HG02870 (cell line): ENCODE measurements at regions not wholly inside any gene's neighbourhood (a gene's known extent, or its start where the extent isn't known, plus 50 kb on each side); places are given as distances from the start of the nearest gene placed in this dataset.
"Not testable (repeated sequence)": the region's sequence is repeated elsewhere in the genome, so short reads cannot be mapped to it uniquely, and the experiment has no call there.

Source experiments
- ATAC-seq: cut with Tn5 transposase; IDR thresholded peaks from one replicate; pipeline ENCODE4 v1.9.1; 2021; ENCODE audit warnings: mild to moderate bottlenecking, moderate library complexity; ENCODE audit not compliant: unreplicated experiment

DNA sequence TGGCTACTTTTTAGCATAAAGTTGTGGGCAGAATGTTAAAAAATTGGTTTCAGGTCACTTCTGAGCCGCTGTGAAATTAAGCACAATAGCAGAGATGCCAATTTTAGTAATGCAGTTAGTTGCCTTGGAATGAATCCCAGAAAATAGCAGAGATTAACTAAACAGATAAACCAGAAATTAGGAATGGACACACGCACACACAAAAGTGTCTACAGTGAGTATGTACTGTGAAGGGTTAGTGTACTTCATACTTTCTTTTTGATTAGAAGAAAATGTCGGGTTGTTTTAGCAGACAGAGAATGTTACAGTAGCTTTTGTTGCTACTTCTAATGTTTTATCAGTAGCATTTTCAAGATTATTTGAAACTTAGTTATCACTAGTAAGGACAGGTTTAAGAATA, 106.7 kb downstream of the LEPR start:
- no peak for ATAC-seq

DNA sequence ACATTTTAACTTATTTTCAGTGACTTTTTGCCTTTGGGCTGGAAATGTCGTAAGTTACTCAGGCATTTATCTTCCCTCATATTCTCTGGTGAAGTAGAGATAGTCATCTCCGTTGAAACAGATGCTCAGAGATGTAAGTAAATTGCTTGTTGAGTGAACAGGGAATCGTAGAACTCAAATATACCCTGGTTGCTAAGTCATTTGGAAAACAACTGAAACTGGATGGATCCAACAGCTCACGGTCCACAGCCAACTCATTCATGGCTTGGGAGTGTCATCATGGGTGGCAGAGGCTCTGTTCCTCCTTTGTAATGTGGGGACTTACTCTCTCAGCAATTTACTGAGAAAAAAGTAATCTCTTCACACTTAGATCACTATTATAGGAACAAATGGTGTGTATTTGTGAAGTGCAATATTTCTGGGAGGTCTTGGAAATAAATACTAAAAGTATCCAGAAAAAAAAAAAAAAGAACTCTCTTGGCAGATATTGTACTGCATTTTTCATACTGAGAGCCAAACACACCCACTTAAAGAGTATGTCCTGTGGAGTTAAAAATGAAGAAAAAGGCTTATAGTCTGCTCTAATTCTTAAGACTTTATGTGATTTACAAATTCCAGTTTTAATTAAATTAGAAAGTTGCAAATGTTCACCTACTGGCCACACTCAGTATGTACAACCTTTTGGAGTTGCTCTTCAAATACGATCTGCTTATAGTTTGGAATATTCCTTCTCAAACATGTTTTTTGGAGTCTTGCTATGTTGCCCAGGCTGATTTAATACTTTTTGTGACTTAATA, 107.4 kb downstream of the LEPR start:
- no peak for ATAC-seq

DNA sequence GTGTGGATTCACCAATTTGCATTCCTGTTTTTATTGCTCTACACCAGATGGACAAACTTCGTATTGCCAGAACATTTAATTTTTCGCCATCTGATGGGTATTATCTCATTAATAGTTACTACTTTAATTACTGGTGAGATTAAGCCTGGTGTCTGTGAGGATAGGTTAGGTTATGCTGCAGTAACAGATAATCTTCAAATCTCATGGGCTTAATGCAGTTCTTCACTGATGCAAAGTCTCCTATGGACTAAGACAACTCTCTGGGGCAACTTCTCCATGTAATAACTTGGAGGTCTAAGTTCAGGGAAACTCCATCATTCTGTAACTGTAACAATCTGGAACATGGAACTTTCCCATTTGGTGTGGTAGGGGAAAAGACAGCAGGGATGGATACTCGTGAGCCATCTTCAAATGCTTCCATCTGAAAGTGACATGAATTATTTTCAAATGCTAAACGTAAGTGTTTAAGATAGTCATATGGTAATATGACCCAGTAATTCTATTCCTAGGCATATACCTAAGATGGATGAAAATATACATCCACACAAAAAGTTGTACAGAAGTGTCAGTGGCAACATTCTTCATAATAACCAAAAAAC, 111.6 kb downstream of the LEPR start:
- no peak for ATAC-seq

DNA sequence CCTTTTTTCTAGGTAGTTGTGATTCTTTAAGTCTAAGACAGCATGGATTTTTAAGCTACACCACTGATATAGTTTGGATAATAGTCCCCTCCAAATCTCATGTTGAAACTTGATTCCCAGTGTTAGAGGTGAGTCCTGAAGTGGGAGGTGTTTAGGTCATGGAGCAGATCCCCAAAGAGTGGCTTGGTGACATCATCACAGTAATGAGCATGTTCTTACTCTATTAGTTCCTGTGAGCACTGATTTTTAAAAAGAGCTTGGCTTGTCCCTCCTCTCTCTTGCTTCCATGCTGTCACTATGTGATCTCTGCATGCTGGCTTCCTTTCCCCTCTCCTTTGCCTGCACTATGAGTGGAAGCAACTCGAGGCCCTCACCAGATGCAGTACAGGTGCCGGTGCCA, 115.5 kb downstream of the LEPR start:
- ATAC-seq = no peak

DNA sequence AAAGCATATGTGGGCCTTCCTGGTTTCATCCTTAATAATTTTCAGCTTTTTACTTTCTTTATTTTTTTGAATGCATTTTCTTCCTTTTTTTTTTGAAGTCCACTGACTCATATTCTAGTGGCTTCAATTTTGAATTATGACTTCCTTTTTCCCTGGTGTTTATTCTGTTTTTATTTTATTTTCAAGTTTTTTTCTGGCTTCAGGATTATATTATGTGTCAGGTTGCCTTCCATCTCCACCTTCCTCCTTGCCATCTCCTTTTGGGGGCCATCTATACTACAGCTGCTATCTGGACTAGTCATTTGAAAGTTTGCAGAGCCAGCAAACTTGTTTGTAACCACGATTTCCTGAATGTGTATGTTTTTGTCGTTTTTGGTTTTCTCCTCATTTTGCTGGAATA, 117.6 kb downstream of the LEPR start:
- ATAC-seq = no peak

DNA sequence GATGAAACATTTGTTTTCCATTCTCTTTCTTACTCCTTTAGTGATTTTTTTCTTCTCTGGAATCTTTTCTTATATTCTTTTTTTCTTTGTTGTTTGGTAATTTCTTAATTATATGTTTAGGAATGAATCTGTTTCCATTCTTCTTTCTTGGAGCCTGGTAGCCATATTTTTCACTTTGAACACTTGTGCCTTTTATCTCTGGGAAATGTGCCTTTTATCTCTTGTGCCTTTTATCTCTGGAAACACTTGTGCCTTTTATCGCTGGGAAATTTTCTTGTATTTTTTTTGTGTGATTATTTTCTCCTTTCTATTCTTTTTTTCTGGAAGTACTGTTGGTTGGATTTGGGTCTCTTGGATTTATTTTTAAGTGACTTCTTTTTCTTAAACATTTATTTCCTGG, 118.2 kb downstream of the LEPR start:
- no peak for ATAC-seq

DNA sequence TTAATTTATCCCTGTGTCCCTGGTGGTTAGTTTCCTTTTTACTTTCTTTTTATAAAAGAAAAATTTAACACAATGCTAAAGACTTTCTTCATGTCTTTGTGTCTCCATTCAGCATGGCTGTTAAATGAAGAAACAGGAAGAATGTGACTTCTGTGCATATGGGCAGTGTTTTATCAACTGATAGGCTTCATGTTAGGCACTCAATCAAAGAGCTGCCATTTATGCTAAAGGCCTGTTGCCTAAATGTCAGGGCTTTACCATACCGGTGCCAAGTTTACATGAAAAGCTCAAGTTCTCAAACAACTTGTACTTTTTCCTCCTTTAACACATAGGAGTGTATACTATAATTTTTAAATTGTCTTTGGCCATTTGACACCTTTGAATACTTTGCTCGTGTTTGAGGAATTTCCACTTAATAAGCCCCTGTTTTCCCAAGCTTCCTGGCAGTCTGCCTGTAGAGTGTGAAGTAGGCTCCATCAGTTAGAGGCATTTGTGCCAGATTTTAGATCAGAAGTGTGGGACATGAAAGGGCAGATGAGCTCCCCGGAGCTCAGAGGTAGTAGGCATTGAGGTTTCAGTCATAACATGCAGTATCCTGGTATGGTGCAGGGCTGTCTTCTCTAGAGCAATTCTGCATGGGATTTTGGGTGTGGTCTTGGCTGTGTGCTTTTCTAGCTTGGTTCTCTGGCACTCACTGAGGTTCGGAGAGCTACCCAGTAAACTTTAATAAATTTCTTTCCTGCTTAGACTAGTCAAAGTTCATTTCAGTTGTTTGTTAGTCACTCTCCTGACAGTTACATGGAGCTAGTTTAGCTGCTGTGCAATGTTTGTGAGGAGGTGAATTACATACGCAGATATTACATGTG, 119.0 kb downstream of the LEPR start:
- no peak for ATAC-seq

DNA sequence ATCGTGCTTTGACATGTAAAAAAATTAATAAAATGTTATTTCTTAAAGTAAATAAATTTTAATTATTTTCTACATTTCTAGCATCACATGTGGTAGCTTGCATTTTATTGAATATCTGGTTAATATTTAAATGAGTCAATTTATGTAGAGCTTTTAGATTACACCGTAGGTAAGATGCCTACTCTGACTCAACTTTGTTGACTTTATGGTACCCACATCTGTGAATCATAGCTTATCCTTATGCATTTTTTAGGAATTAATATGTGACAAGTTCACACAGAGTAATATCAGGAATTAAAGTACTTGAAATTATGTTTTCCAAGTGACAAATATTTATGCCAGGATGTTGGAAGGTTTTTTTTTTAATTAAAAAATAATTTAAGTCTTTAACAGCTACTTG, 120.7 kb downstream of the LEPR start:
- no peak for ATAC-seq

DNA sequence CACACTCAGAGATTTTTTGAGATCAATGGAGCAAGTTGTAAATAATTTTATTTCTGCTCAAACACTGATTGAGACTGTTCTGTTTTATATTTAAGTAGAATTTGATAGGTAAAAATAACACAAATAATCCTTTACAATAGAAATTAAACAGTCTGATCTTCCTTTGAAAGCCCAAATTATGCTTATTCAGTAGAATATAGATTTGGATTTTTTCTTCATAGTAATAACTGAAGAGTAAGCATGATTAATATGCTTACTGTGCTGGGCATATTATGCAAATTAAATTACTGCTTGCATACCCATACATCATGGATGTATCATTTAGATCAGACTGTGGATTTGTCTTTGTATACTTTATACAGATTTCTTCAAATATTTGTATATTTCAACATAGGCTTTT, 121.4 kb downstream of the LEPR start:
- ATAC-seq = no peak

DNA sequence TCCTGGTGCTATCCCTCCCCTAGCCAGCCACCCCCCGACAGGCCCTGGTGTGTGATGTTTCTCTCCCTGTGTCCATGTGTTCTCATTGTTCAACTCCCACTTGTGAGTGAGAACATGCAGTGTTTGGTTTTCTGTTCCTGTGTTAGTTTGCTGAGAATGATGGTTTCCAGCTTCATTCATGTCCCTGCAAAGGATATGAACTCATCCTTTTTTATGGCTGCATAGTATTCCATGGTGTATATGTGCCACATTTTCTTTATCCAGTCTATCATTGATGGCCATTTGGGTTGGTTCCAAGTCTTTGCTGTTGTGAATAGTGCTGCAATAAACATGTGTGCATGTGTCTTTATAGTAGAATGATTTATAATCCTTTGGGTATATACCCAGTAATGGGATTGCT, 122.1 kb downstream of the LEPR start:
- ATAC-seq = not testable (repeated sequence)

DNA sequence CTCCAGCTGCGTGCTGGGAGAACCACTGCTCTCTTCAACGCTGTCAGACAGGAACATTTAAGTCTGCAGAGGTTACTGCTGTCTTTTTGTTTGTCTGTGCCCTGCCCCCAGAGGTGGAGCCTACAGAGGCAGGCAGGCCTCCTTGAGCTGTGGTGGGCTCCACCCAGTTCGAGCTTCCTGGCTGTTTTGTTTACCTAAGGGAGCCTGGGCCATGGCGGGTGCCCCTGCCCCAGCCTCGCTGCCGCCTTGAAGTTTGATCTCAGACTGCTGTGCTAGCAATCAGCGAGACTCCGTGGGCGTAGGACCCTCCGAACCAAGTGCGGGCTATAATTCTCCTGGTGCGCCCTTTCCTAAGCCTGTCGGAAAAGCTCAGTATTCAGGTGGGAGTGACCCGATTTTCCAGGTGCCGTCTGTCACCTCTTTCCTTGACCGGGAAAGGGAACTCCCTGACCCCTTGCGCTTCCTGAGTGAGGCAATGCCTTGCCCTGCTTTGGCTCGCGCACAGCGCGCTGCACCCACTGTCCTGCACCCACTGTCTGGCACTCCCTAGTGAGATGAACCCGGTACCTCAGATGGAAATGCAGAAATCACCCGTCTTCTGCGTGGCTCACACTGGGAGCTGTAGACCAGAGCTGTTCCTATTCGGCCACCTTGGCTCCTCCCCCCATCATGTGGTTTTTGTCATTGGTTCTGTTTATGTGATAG, 130.0 kb downstream of the LEPR start:
- not testable (repeated sequence) for ATAC-seq

DNA sequence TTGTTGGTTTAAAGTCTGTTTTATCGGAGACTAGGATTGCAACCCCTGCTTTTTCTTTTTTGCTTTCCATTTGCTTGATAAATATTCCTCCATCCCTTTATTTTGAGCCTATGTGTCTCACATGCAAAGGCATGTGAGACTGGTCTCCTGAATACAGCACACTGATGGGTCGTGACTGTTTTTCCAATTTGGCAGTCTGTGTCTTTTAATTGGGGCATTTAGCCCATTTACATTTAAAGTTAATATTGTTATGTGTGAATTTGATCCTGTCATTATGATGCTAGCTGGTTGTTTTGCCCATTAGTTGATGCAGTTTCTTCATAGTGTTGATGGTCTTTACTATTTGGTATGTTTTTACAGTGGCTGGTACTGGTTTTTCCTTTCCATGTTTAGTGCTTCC, 132.0 kb downstream of the LEPR start:
- ATAC-seq = not testable (repeated sequence)

DNA sequence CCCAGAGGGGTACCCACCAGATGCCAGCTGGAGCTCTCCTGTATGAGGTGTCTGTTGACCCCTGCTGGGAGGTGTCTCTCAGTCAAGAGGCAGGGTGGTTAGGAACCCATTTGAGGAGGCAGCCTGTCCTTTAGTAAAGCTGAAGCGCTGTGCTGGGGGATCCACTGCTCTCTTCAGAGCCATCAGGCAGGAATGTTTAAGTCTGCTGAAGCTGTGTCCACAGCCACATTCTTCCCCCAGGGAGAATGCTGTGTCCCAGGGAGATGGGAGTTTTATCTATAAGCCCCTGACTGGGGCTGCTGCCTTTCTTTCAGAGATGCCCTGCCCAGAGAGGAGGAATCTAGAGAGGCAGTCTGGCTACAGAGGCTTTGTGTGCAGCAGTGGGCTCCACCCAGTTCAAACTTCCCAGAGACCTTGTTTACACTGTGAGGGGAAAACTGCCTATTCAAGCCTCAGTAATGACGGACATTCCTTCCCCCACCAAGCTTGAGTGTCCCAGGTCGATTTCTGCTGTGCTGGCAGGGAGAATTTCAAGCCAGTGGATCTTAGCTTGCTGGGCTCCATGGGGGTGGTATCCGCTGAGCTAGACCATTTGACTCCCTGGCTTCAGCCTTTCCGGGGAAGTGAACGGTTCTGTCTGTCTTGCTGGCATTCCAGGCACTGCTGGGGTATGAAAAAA, 133.8 kb downstream of the LEPR start:
- not testable (repeated sequence) for ATAC-seq

DNA sequence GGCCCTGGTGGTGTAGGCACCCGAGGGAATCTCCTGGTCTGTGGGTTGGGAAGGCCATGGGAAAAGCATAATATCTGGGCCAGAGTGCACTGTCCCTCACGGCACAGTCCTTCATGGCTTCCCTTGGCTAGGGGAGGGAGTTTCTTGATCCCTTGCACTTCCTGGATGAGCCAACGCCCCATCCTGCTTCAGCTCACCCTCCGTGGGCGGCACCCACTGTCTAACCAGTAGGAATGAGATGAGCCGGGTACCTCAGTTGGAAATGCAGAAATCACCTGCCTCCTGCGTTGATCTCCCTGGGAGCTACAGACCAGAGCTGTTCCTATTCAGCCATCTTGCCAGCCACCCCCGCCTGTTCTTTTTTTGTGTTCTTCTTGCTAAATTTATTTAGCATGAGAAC, 134.4 kb downstream of the LEPR start:
- ATAC-seq = no peak

DNA sequence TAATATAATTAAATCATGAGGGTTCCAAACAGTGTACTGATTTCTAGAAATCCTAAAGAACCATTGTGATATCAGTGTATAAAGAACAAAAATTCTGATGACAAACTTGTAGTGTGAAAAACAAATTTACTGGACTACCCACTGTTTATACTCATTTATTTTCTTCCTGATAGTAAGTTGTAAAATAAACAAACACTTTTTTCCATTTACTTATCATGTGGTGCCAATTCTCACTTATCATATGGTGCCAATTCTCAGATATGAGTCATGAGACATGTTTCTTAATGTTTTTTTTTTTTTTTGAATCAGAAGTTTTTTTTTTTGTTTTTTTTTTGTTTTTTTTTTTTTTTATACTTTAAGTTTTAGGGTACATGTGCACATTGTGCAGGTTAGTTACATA, 137.7 kb downstream of the LEPR start:
- ATAC-seq = no peak

DNA sequence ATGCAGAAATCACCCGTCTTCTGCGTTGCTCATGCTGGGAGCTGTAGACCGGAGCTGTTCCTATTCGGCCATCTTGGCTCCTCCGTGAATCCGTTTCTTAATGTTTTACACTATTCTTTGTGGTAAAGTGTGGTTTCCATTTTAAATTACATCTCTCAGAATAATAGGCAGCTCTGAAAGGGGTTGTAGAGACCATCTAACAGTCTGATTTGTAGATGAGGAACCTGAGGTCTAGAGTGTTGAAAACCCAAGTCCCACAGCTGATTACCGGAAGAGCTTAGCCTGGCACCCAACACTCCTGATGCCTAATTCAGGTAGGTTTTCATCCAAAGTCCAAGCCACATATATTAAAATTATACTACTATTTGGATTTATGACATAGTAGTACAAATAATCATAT, 144.0 kb downstream of the LEPR start:
- ATAC-seq = no peak

DNA sequence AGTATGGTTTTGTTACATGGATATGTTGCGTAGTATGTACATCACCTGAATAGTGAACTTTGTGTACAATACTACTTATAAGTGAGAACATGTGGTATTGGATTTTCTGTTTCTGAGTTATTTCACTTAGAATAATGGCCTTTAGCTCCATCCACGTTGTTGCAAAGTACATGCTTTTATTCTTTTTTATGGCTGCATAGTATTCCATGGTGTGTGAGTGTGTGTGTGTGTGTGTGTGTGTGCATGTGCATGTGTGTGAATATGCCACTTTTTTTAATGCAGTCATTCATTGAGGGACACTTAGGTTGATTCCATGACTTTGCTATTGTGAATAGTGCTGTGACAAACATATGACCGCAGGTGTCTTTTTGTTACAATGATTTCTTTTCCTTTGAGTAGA, 147.8 kb downstream of the LEPR start:
- ATAC-seq = no peak

DNA sequence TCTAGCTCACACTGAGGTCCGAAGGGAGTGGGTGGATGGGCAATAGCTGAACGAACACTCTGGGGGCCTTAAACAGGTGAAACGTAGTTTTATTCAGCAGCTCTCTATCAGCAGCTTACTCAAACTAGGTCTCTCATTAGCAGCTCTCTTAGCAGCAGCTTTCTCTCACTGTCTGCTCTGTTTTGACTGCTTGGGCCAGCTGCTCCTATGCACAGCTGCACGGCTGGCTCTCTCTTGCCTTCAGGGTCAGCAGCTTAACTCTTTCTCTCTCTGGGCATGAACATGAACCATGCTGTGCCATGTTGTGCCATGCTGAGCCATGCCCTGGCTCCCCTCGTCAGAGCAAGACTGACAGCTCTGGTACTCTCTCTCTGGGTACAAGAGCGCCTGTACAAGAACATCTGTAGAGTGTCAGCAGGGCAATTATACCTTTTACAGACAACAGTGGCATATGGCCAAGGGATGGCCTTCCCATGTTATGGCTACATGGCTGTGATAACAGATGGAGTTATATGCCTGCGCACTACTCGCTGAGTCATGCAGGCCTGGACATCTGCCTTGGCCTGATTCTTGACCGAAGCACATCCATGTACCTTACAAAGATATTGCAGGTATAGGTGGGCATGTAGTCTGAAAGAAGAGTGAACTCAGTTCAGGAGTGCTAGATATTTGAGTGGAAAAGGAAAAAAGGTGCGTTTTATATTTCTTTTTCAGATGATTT, 152.4 kb downstream of the LEPR start:
- no peak for ATAC-seq

DNA sequence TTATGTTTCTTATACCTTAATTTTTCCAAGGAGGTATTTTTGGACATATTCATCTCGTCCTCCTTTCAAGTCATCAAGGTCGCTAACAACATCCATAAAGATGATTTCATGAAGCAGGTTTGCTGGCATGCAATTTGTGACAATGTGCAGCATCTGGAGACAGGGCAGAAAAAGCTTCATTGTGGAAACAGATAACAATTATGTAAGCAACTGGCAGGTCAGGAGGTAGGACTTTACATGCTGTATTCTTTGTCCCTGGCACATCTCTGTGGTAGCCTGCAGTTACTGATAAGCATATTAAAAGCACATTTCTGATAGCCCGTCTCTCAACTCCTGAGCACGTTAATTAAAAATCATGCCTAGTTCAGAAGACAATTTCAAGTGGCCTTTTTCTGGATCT, 156.8 kb downstream of the LEPR start:
- ATAC-seq = no peak

DNA sequence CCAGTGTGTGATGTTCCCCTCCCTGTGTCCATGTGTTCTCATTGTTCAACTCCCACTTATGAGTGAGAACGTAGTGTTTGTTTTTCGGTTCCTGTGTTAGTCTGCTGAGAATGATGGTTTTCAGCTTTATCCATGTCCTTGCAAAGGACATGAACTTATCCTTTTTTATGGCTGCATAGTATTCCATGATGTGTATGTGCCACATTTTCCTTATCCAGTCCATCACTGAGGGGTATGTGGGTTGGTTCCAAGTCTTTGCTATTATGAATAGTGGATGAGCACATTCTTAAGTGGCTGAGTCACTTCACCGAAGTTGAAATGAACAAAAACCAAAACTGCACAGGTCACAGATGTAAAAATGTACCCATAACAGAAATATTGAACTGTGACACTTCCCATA, 157.5 kb downstream of the LEPR start:
- not testable (repeated sequence) for ATAC-seq
